Smooth muscle cell (in vitro differentiated cells): ENCODE measurements at regions not wholly inside any gene's neighbourhood (a gene's known extent, or its start where the extent isn't known, plus 50 kb on each side); places are given as distances from the start of the nearest gene placed in this dataset.

Source experiments
- DNase-seq: peaks from one replicate; lab custom pipeline; 2025; ENCODE audit not compliant: unreplicated experiment; lab: John Stamatoyannopoulos, UW
- H2AFZ ChIP-seq: fragments of 200-600 bp; sonication (generic); 2 replicates; pipeline ENCODE4 v1.6.0; 2016; ENCODE audit warnings: antibody characterized with exemption, low read depth, mild to moderate bottlenecking
- H3F3A ChIP-seq: fragments of 200-600 bp; sonication (generic); 2 replicates; pipeline ENCODE4 v1.6.0; 2017; ENCODE audit warnings: antibody characterized with exemption, low read depth
- H3K27ac ChIP-seq: fragments of 200-600 bp; sonication (generic); 2 replicates; pipeline ENCODE4 v1.5.1; 2016; ENCODE audit warnings: low read depth, mild to moderate bottlenecking
- H3K27me3 ChIP-seq: fragments of 200-600 bp; sonication (generic); 2 replicates; pipeline ENCODE4 v1.6.1; 2016; ENCODE audit warnings: low read depth, mild to moderate bottlenecking
- H3K36me3 ChIP-seq: fragments of 200-600 bp; sonication (generic); 2 replicates; pipeline ENCODE4 v1.5.1; 2016; ENCODE audit warnings: low read depth
- H3K4me1 ChIP-seq: fragments of 200-600 bp; sonication (generic); 2 replicates; pipeline ENCODE4 v1.5.1; 2016; ENCODE audit warnings: low read depth
- H3K4me2 ChIP-seq: fragments of 200-600 bp; sonication (generic); 2 replicates; pipeline ENCODE4 v1.6.0; 2016; ENCODE audit warnings: mild to moderate bottlenecking
- H3K4me3 ChIP-seq: fragments of 200-600 bp; sonication (generic); 2 replicates; pipeline ENCODE4 v1.5.1; 2016; ENCODE audit warnings: mild to moderate bottlenecking
- H3K79me2 ChIP-seq: fragments of 200-600 bp; sonication (generic); 2 replicates; pipeline ENCODE4 v1.6.0; 2016; ENCODE audit warnings: low read depth, mild to moderate bottlenecking
- H3K9ac ChIP-seq: fragments of 200-600 bp; sonication (generic); 2 replicates; pipeline ENCODE4 v1.6.0; 2016; ENCODE audit warnings: low read depth
- H3K9me3 ChIP-seq: fragments of 200-600 bp; sonication (generic); replicated peaks from 2 replicates; pipeline ENCODE4 v1.5.1; 2016; ENCODE audit warnings: low read depth
- H4K20me1 ChIP-seq: fragments of 200-600 bp; sonication (generic); 2 replicates; pipeline ENCODE4 v1.6.0; 2016; ENCODE audit warnings: low read depth
- WGBS: methylation state at CpG from one replicate; pipeline ENCODE4 v1.1.7; 2016; ENCODE audit warnings: low lambda C conversion rate; 5-methylcytosine and 5-hydroxymethylcytosine counted together
- TF ChIP-seq, protein P1 (sequence below): fragments of 200-600 bp; sonication (generic); IDR thresholded peaks from 2 replicates; pipeline ENCODE4 v1.5.1; 2017; ENCODE audit warnings: borderline replicate concordance, mild to moderate bottlenecking, antibody characterized with exemption; ENCODE audit not compliant: insufficient read depth, poor library complexity, severe bottlenecking

DNA sequence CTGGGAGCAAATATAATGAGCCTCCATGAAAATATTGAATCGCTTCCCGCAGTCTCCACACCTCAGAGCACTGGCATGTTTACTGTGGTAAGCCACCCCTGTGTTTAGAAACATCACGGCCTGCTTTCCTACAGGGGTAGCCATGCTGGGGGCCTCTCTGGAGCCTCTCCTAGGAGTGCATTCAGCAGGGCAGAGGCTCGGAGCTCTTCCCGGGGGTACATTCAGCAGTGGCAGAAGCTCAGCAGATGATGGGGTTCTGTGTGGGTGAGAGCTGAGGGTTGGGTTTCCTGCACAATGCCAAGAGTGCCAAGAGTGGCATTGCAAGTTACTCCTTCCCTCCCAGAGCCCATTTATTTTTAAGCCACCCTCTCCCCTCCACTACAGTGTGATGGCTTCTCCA, 386.6 kb downstream of the SEC14L1 start:
- Histone ChIP-seq H3K9me3 (no peaks in the 10 kb centered on the region), H3K9ac (no peak overlapping the region), H3K27ac (no peak overlapping the region), H3K27me3 (peaks cover 22% of the 10 kb centered on the region), H4K20me1 (no peaks in the 10 kb centered on the region), H3K4me2 (no peak overlapping the region), H3K79me2 (no peaks in the 10 kb centered on the region), H3F3A (no peaks in the 10 kb centered on the region), H3K4me1 (peaks cover 4% of the 10 kb centered on the region), H2AFZ (no peak overlapping the region), H3K4me3 (no peak overlapping the region), H3K36me3 (no peaks in the 10 kb centered on the region)
- DNase-seq: no peak
- TF ChIP-seq, protein P1, sequence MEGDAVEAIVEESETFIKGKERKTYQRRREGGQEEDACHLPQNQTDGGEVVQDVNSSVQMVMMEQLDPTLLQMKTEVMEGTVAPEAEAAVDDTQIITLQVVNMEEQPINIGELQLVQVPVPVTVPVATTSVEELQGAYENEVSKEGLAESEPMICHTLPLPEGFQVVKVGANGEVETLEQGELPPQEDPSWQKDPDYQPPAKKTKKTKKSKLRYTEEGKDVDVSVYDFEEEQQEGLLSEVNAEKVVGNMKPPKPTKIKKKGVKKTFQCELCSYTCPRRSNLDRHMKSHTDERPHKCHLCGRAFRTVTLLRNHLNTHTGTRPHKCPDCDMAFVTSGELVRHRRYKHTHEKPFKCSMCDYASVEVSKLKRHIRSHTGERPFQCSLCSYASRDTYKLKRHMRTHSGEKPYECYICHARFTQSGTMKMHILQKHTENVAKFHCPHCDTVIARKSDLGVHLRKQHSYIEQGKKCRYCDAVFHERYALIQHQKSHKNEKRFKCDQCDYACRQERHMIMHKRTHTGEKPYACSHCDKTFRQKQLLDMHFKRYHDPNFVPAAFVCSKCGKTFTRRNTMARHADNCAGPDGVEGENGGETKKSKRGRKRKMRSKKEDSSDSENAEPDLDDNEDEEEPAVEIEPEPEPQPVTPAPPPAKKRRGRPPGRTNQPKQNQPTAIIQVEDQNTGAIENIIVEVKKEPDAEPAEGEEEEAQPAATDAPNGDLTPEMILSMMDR: no peak
- WGBS: 93% methylated on average over 5 of the region's 5 CpGs

DNA sequence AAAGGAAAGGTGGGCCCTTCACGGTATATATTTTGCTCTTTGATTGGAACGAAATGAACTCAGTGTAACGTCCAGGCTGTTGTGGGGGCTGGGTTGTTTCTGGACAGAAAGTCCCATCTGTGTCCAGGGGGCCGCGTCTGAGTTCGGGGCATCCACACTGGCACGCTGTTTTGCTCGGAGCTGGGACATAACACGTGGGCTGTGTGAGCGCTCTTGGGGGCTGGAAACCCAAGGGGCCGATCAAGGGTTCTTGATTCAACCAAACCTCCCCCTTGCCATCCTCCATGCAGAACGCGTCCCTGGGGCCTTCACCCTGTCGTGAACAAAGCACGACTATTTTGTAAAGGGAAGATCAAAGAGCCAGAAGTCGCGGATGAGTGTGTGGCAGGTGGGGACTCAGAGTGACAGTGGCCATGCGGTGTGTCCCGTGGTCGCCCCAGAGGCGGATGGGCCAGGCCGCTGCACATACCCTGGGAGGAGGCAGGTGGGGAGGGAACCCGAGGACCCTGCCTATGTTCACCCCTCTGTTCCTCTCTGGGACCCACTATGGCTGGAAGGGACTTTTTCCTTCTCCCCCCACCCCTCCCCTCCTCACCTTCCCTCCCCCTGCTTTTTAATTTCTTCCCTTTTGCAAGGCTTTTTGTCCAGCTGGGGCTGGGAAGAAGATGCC, 387.2 kb downstream of the SEC14L1 start:
- no peak for DNase-seq
- Histone ChIP-seq H2AFZ (no peak overlapping the region), H3K9me3 (no peaks in the 10 kb centered on the region), H3K27me3 (peaks cover 22% of the 10 kb centered on the region), H3F3A (no peaks in the 10 kb centered on the region), H3K4me3 (peak overlapping the region; percentile 51), H3K9ac (no peak overlapping the region), H3K36me3 (no peaks in the 10 kb centered on the region), H3K4me1 (peaks cover 4% of the 10 kb centered on the region), H3K4me2 (peak overlapping the region; percentile 96), H3K79me2 (no peaks in the 10 kb centered on the region), H4K20me1 (no peaks in the 10 kb centered on the region), H3K27ac (no peak overlapping the region)
- 76% methylated on average over 22 of the region's 23 CpGs for WGBS
- TF ChIP-seq, protein P1: no peak

DNA sequence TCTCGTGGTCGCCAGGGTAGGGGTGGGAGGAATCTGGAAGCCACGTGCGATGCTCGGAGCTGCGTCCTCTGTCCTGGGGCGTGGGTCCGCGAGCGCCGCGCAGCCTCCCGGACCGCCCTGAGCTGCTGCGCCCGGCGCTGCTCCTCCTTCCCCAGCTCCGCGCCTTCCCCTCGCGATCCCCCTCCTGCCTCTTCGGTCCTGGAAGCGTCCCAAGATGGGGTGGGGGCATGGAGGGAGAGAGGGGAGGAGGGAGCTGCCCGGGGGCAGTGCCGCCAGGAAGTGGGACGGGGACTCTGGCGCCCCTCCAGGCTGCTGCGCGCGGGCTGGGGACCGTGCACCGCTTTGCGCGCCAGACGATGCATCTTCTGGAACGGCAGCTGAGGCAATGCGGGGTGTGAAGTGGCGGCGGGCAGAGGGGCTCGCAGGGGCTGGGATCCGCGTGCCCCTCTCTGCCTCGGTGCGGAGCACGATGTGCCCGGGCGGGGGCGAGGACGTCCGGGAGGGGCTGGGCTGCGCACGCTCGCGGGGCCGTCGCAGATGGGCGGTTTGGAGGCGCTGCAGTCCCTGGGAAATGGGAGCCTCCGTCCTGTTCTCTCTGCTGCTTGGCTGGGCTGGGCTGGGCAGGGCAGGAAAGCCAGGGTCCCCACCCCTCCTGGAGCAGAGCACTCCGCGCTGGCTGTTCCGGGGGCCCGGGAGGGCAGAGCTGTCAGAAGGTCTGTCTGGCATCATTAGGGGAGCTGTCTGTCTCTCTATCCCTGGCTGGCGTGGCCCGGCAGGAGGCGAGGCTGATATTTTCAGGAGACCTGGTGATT, 388.0 kb downstream of the SEC14L1 start:
- H3K4me2 ChIP-seq: peak overlapping the region; percentile 96
- H2AFZ ChIP-seq: peak overlapping the region; percentile 82
- H3K9me3 ChIP-seq: no peaks in the 10 kb centered on the region
- peak; percentile 13 for DNase-seq
- H3K4me3 ChIP-seq: peak overlapping the region; percentile 51
- no peak overlapping the region for H3K27ac ChIP-seq
- TF ChIP-seq, protein P1: peak; percentile 14
- no peaks in the 10 kb centered on the region for H3K36me3 ChIP-seq
- no peaks in the 10 kb centered on the region for H3K79me2 ChIP-seq
- H3K9ac ChIP-seq: no peak overlapping the region
- no peaks in the 10 kb centered on the region for H4K20me1 ChIP-seq
- H3F3A ChIP-seq: no peaks in the 10 kb centered on the region
- peaks cover 22% of the 10 kb centered on the region for H3K27me3 ChIP-seq
- WGBS: 5% methylated on average over 61 of the region's 66 CpGs
- peaks cover 4% of the 10 kb centered on the region for H3K4me1 ChIP-seq

DNA sequence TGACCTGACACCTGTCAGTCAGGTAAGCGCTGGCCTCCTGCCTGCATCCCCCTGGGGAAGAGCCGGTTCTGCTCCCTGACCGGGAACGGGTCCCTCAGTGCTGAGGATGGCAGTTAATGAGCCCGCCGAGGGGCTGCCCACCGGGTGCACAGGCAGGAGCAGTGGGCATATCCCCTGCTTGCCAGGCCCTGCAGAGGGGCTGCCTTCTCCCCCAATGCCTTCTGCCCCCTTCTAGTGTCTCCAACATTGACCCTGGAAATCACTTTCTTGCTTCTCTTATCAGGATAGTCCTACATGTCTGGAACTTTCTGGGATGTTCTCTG, 388.5 kb downstream of the SEC14L1 start:
- Histone ChIP-seq H3K4me3 (no peak overlapping the region), H3K4me2 (peak overlapping the region; percentile 96), H3K79me2 (no peaks in the 10 kb centered on the region), H3K27me3 (peaks cover 22% of the 10 kb centered on the region), H2AFZ (no peak overlapping the region), H3F3A (no peaks in the 10 kb centered on the region), H3K4me1 (peaks cover 4% of the 10 kb centered on the region), H3K36me3 (no peaks in the 10 kb centered on the region), H4K20me1 (no peaks in the 10 kb centered on the region), H3K27ac (no peak overlapping the region), H3K9ac (no peak overlapping the region), H3K9me3 (no peaks in the 10 kb centered on the region)
- TF ChIP-seq, protein P1: no peak
- WGBS: 35% methylated on average over 7 of the region's 7 CpGs
- no peak for DNase-seq
